ENCODE measurements at regions not wholly inside any gene's neighbourhood (a gene's known extent, or its start where the extent isn't known, plus 50 kb on each side); places are given as distances from the start of the nearest gene placed in this dataset.

DNA sequence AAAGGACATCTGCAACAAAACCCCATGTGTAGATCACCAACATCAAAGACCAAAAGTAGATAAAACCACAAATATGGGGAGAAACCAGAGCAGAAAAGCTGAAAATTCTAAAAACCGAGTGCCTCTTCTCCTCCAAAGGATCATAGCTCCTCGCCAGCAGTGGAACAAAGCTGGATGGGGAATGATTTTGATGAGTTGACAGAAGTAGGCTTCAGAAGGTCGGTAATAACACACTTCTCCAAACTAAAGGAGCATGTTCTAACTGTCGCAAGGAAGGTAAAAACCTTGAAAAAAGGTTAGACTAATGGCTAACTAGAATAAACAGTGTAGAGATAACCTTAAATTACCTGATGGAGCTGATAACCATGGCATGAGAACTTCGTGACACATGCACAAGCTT, 109.9 kb upstream of the SYNCRIP start:
- TF ChIP-seq, protein P1, sequence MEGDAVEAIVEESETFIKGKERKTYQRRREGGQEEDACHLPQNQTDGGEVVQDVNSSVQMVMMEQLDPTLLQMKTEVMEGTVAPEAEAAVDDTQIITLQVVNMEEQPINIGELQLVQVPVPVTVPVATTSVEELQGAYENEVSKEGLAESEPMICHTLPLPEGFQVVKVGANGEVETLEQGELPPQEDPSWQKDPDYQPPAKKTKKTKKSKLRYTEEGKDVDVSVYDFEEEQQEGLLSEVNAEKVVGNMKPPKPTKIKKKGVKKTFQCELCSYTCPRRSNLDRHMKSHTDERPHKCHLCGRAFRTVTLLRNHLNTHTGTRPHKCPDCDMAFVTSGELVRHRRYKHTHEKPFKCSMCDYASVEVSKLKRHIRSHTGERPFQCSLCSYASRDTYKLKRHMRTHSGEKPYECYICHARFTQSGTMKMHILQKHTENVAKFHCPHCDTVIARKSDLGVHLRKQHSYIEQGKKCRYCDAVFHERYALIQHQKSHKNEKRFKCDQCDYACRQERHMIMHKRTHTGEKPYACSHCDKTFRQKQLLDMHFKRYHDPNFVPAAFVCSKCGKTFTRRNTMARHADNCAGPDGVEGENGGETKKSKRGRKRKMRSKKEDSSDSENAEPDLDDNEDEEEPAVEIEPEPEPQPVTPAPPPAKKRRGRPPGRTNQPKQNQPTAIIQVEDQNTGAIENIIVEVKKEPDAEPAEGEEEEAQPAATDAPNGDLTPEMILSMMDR (IDR thresholded peaks at IDR 0.05): no peak
- no peak for TF ChIP-seq POLR2A (IDR thresholded peaks at IDR 0.05)

All from body of pancreas (tissue), 4 donors.